ENCODE measurements at regions not wholly inside any gene's neighbourhood (a gene's known extent, or its start where the extent isn't known, plus 50 kb on each side); places are given as distances from the start of the nearest gene placed in this dataset.

DNA sequence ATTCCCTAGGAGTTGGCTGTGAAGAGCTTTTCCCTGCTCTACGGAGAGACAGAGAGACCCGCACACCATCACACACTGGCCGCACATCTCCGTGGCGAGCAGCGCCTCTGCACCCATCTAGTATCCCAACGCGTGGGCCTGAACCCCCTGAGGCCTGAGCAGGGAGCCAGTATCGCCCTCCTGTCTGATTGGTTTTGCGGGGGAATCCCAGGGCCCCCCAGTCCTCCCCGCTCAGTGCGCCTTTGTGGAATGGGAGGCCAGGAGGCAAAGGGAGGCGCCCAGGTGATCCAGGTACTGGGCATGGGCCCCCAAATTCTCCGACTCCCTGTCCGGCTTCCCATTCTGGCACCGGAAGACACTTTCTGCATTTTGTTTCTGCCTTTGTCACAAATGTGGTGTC, 344.3 kb downstream of the GLRX3 start:
- Histone ChIP-seq H3K36me3 (ENCODE audit: control insufficient read depth, insufficient read depth, low read length) (no peaks in the 10 kb centered on the region), H3K4me3 (ENCODE audit: low read depth, low read length) (no peak overlapping the region), H3K27me3 (ENCODE audit: control insufficient read depth, insufficient read depth, low read length) (no peaks in the 10 kb centered on the region)
- no peak for DNase-seq (ENCODE audit: low read depth)
- TF ChIP-seq, protein P1, sequence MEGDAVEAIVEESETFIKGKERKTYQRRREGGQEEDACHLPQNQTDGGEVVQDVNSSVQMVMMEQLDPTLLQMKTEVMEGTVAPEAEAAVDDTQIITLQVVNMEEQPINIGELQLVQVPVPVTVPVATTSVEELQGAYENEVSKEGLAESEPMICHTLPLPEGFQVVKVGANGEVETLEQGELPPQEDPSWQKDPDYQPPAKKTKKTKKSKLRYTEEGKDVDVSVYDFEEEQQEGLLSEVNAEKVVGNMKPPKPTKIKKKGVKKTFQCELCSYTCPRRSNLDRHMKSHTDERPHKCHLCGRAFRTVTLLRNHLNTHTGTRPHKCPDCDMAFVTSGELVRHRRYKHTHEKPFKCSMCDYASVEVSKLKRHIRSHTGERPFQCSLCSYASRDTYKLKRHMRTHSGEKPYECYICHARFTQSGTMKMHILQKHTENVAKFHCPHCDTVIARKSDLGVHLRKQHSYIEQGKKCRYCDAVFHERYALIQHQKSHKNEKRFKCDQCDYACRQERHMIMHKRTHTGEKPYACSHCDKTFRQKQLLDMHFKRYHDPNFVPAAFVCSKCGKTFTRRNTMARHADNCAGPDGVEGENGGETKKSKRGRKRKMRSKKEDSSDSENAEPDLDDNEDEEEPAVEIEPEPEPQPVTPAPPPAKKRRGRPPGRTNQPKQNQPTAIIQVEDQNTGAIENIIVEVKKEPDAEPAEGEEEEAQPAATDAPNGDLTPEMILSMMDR (IDR thresholded peaks at IDR 0.05; ENCODE audit: insufficient read depth, low read length, poor library complexity, severe bottlenecking): no peak

DNA sequence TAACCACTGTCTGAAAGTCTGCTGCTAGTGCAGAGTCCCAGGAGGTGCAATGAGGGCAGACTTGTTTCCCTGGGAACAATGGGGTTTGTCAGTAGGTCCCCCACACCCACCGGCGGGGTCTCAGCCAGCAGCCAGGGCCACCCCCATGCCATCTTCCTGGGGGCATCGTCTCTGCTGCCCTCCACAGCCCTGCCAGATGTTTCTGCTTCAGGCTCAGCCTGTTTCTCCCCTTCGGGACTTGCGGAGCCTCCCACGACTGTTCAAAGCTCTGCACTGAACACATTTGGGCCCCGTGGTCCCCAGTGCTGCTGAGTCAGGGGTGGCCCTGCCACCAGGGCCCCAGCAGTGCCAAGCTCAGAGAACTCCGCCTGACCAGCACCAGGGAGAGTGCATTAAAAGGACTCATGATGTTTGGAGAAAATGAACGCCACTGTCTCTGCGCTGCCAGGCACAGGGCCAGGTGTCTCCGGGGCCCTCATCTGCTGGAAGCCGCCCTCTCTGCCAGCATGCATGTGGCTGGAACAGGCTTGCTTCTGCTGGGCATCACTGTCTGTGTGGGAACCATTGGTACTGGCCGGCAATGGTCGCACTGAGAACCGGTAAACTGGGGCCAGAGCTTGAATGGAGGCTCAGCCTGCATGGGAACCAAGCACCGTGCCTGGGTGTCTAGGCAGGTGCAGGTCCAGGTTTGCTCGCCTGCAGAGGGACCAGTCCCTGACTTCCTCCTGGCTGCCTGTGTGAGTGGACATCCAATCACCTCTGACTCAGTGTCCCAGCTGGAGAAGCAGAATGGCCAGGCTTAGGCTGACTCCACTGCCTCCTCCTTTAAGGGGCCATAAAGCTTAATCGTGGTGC, 345.1 kb downstream of the GLRX3 start:
- no peaks in the 10 kb centered on the region for H3K36me3 ChIP-seq (ENCODE audit: control insufficient read depth, insufficient read depth, low read length)
- DNase-seq (ENCODE audit: low read depth): no peak
- H3K27me3 ChIP-seq (ENCODE audit: control insufficient read depth, insufficient read depth, low read length): no peaks in the 10 kb centered on the region
- TF ChIP-seq, protein P1 (IDR thresholded peaks at IDR 0.05; ENCODE audit: insufficient read depth, low read length, poor library complexity, severe bottlenecking): no peak
- no peak overlapping the region for H3K4me3 ChIP-seq (ENCODE audit: low read depth, low read length)

DNA sequence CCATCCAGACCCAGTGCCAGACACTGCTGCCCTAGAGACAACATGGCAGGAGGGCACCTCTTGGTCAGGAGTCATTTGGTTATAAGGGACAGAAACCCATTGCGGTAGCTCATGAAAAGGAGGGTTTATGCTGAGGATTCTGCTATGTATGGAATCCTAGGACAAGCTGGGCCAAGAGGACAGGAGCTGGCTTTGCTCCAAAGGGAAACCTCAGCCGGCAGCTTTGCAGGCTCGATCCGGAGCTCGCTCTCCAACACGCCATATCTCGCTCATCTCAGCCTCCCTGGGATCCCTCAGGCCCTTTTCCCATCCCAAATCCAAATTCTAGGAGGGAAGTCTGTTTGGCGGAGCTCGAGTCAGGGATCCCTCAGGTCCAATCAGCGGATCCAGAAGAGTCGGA, 345.7 kb downstream of the GLRX3 start:
- Histone ChIP-seq H3K36me3 (ENCODE audit: control insufficient read depth, insufficient read depth, low read length) (no peaks in the 10 kb centered on the region), H3K4me3 (ENCODE audit: low read depth, low read length) (no peak overlapping the region), H3K27me3 (ENCODE audit: control insufficient read depth, insufficient read depth, low read length) (no peaks in the 10 kb centered on the region)
- TF ChIP-seq, protein P1 (IDR thresholded peaks at IDR 0.05; ENCODE audit: insufficient read depth, low read length, poor library complexity, severe bottlenecking): no peak
- DNase-seq (ENCODE audit: low read depth): no peak

DNA sequence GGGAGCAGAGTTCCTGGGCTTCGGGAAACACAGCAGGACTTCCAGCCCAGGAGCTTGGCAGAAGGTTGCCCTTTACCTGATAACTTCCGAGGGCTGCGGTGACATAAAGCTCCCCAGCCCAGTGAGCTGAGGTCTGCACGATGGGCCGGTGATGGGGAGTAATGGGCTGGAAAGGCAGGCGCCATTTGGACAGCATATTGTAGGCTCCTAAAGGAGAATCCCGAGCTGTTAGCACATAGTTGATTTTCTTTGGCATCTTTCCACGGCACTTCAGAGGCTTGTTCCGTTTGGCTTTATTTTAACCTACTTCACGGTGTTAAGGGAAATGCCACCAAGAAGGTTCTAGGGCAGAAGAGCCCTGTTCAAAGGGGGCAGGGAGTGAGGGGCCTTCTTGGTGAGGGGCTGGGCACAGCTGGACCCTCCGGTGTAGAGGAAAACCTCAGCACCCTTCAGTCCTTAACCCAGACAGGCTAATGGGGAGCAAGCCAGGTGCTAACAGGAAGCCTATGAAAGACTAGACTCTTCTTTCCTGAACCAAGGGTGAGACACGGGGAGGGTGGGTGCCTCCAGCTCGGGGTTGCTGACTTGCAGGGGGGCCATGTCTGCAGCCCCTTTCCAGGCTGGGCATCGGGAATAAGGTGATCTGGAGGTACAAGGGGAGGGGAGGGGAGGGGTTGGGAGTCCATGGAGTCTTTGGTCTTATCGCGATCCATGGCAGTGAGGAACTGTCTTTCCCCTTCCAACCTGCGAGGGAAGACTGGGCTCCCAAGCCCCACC, 347.7 kb downstream of the GLRX3 start:
- no peak for DNase-seq (ENCODE audit: low read depth)
- no peaks in the 10 kb centered on the region for H3K27me3 ChIP-seq (ENCODE audit: control insufficient read depth, insufficient read depth, low read length)
- H3K4me3 ChIP-seq (ENCODE audit: low read depth, low read length): no peak overlapping the region
- TF ChIP-seq, protein P1 (IDR thresholded peaks at IDR 0.05; ENCODE audit: insufficient read depth, low read length, poor library complexity, severe bottlenecking): no peak
- no peaks in the 10 kb centered on the region for H3K36me3 ChIP-seq (ENCODE audit: control insufficient read depth, insufficient read depth, low read length)

DNA sequence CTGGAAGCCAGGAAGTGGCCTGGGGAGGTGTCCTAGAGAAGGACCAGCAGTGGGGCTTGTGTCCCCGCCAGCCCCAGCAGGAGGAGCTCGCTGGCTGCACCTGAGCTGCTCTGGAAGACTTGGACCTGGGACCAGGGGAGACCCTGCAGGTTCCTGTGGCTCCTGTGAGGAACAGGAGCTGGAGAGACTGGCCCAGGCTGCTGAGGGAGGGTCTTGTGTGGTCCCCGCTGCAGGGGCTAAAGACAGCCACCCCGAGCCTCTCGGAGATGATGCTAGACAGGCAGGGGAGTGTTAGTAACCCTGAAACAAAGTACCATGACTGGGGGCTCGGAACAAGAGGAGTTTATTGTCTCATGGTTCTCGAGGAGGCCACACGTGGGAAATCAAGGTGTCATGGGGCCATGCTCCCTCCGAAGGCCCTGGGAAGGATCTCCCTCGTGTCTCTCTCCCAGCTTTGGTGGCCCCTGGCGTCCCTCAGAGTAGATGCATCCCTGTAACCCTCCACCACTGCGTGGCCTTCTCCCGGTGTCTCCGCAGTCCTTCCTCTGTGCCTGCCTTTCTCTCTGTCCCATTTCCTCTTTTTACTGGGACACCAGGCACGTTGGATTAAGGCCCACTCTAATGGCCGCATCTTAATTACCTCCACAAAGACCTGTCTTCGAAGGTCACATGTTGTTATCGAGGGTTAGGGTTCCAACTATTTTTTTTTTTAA, 348.4 kb downstream of the GLRX3 start:
- no peaks in the 10 kb centered on the region for H3K36me3 ChIP-seq (ENCODE audit: control insufficient read depth, insufficient read depth, low read length)
- no peaks in the 10 kb centered on the region for H3K27me3 ChIP-seq (ENCODE audit: control insufficient read depth, insufficient read depth, low read length)
- no peak overlapping the region for H3K4me3 ChIP-seq (ENCODE audit: low read depth, low read length)
- TF ChIP-seq, protein P1 (IDR thresholded peaks at IDR 0.05; ENCODE audit: insufficient read depth, low read length, poor library complexity, severe bottlenecking): no peak
- no peak for DNase-seq (ENCODE audit: low read depth)
